ENCODE measurements at regions not wholly inside any gene's neighbourhood (a gene's known extent, or its start where the extent isn't known, plus 50 kb on each side); places are given as distances from the start of the nearest gene placed in this dataset.
A peak's percentile ranks its signal among the peaks of the same experiment; 100 is the strongest.

DNA sequence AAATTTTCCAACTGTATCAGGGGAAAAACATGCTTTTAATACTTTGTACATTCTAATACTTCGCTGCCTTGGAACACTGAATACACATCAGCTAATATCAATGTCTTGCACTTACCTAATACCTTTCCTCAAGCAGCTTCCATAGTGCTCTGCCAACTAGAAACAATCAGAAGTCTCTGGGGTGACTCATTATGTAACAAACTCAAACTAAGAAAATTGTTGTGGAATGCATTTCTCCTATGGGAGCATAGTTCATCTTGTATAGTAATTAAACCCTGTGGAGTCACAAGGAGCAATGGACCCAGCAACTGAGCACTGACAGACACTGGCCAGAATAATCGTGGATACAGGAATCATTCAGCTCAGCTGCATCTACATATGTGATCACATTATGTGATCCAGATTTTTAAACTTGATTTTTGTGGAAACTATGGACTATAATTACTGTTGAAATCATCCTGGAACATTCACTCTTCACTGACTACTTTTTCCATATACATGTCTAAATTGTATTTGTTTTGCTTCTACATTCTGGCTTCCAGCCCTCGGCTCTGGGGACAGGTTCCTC, 496.9 kb downstream of the TMA16 start:
- no peaks in the 10 kb centered on the region for H3K27me3 ChIP-seq
- WGBS, 2 donors: 59 to 70% methylated on average over 3 of the region's 3 CpGs
- no peaks in the 10 kb centered on the region for H3K9me3 ChIP-seq
- no peak overlapping the region for H3K27ac ChIP-seq
- DNase-seq (no peak), ATAC-seq (no peak)
- H3K4me1 ChIP-seq: no peaks in the 10 kb centered on the region
- intact Hi-C loops (cut with DNase I): no loop called here
- no peak for TF ChIP-seq CTCF (IDR thresholded peaks at IDR 0.05)
- no peaks in the 10 kb centered on the region for H3K36me3 ChIP-seq
- no peak overlapping the region for H3K4me3 ChIP-seq

DNA sequence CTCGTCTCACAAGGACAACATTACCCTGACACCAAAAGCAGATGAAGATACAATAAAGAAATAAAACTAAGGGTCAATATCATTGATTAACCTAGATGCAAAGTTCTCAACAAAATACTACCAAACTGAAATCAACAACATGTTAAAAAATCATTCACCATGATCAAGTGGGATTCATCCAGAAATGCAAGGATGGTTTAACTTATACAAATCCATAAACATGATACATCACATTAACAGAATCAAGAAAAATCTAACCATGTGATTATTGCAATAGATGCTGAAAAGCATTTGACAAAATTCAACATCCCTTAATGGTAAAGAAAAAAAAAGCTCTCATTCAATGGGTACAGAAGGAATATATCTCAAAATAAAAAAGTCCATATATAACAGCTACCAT, 514.9 kb downstream of the TMA16 start:
- WGBS, 2 donors: 60 to 79% methylated on average over 1 of the region's 1 CpG
- ATAC-seq: no peak
- H3K4me3 ChIP-seq: no peak overlapping the region
- no peaks in the 10 kb centered on the region for H3K36me3 ChIP-seq
- H3K9me3 ChIP-seq: peaks cover 0 to 37% (median 5%) of the 10 kb centered on the region in 11 donors
- intact Hi-C loops (cut with DNase I): no loop called here
- no peak for DNase-seq
- TF ChIP-seq CTCF (IDR thresholded peaks at IDR 0.05): no peak
- no peaks in the 10 kb centered on the region for H3K27me3 ChIP-seq
- H3K4me1 ChIP-seq: no peaks in the 10 kb centered on the region
- no peak overlapping the region for H3K27ac ChIP-seq

DNA sequence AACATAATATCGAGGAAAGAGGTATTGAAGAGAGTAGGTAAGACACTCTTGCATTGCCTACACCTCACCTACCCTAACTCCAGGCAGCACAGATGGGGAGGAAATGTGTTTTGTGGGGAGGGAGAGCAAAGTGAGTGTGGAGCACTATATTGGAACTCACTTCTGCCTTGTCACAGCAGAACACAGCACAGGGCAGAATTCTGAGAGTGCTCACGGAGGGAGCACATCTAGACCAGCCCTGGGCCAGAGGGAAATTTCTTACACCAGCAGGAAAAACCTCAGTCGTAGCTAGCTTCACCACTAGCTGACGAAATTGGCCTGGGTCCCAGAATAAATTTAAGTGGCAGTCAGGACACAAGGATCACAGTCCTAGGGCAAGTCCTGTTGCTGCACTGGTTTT, 517.3 kb downstream of the TMA16 start:
- H3K27me3 ChIP-seq: no peaks in the 10 kb centered on the region
- WGBS, 2 donors: 39 to 45% methylated on average over 4 of the region's 4 CpGs
- no peak for TF ChIP-seq CTCF (IDR thresholded peaks at IDR 0.05)
- no peaks in the 10 kb centered on the region for H3K36me3 ChIP-seq
- no peak overlapping the region for H3K27ac ChIP-seq
- ATAC-seq (no peak), DNase-seq (no peak)
- no peak overlapping the region for H3K4me3 ChIP-seq
- intact Hi-C loops (cut with DNase I): no loop called here
- peaks cover 0 to 26% (median 0%) of the 10 kb centered on the region in 11 donors for H3K9me3 ChIP-seq
- H3K4me1 ChIP-seq: no peaks in the 10 kb centered on the region

GRCh38 chr4:164012396-164013027, 518.0 kb downstream of the TMA16 start:
- 5% methylated on average over 3 of the region's 3 CpGs for WGBS, 2 donors
- H3K4me1 ChIP-seq: no peaks in the 10 kb centered on the region
- intact Hi-C loops (cut with DNase I): no loop called here
- no peaks in the 10 kb centered on the region for H3K27me3 ChIP-seq
- peak in 1 of 9 donors; percentile 8 for TF ChIP-seq CTCF (IDR thresholded peaks at IDR 0.05)
- no peaks in the 10 kb centered on the region for H3K36me3 ChIP-seq
- no peak overlapping the region for H3K4me3 ChIP-seq
- H3K9me3 ChIP-seq: peaks cover 0 to 26% (median 0%) of the 10 kb centered on the region in 11 donors
- ATAC-seq (no peak), DNase-seq (no peak)
- no peak overlapping the region for H3K27ac ChIP-seq
